ENCODE measurements at regions not wholly inside any gene's neighbourhood (a gene's known extent, or its start where the extent isn't known, plus 50 kb on each side); places are given as distances from the start of the nearest gene placed in this dataset.

GRCh38 chr10:31153161-31153560 is 121.5 kb upstream of the ZNF438 start:
- DNase-seq (ENCODE audit: low read depth), result no peak
- H3K4me3 ChIP-seq (ENCODE audit: control insufficient read depth, low read depth, low read length), result no peak overlapping the region
- TF ChIP-seq, protein P1, sequence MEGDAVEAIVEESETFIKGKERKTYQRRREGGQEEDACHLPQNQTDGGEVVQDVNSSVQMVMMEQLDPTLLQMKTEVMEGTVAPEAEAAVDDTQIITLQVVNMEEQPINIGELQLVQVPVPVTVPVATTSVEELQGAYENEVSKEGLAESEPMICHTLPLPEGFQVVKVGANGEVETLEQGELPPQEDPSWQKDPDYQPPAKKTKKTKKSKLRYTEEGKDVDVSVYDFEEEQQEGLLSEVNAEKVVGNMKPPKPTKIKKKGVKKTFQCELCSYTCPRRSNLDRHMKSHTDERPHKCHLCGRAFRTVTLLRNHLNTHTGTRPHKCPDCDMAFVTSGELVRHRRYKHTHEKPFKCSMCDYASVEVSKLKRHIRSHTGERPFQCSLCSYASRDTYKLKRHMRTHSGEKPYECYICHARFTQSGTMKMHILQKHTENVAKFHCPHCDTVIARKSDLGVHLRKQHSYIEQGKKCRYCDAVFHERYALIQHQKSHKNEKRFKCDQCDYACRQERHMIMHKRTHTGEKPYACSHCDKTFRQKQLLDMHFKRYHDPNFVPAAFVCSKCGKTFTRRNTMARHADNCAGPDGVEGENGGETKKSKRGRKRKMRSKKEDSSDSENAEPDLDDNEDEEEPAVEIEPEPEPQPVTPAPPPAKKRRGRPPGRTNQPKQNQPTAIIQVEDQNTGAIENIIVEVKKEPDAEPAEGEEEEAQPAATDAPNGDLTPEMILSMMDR (IDR thresholded peaks at IDR 0.05; ENCODE audit: control insufficient read depth, insufficient read depth, low read depth, low read length, missing control alignments), result no peak

GRCh38 chr10:31153692-31154091 is 122.0 kb upstream of the ZNF438 start:
- DNase-seq (ENCODE audit: low read depth), result no peak
- TF ChIP-seq, protein P1 (IDR thresholded peaks at IDR 0.05; ENCODE audit: control insufficient read depth, insufficient read depth, low read depth, low read length, missing control alignments), result no peak
- no peak overlapping the region for H3K4me3 ChIP-seq (ENCODE audit: control insufficient read depth, low read depth, low read length)

GRCh38 chr10:31154996-31155395 is 123.3 kb upstream of the ZNF438 start:
- no peak for DNase-seq (ENCODE audit: low read depth)
- TF ChIP-seq, protein P1 (IDR thresholded peaks at IDR 0.05; ENCODE audit: control insufficient read depth, insufficient read depth, low read depth, low read length, missing control alignments), result no peak
- H3K4me3 ChIP-seq (ENCODE audit: control insufficient read depth, low read depth, low read length), result no peak overlapping the region

GRCh38 chr10:31157123-31158010 is 125.7 kb upstream of the ZNF438 start:
- no peak for DNase-seq (ENCODE audit: low read depth)
- TF ChIP-seq, protein P1 (IDR thresholded peaks at IDR 0.05; ENCODE audit: control insufficient read depth, insufficient read depth, low read depth, low read length, missing control alignments), result no peak

GRCh38 chr10:31158011-31158658 is 126.5 kb upstream of the ZNF438 start:
- no peak overlapping the region for H3K4me3 ChIP-seq (ENCODE audit: control insufficient read depth, low read depth, low read length)
- TF ChIP-seq, protein P1 (IDR thresholded peaks at IDR 0.05; ENCODE audit: control insufficient read depth, insufficient read depth, low read depth, low read length, missing control alignments), result no peak
- DNase-seq (ENCODE audit: low read depth), result no peak

More at GRCh38 chr10:31157123-31158010, 125.7 kb upstream of the ZNF438 start:
- no peak overlapping the region for H3K4me3 ChIP-seq (ENCODE audit: control insufficient read depth, low read depth, low read length)

DNA sequence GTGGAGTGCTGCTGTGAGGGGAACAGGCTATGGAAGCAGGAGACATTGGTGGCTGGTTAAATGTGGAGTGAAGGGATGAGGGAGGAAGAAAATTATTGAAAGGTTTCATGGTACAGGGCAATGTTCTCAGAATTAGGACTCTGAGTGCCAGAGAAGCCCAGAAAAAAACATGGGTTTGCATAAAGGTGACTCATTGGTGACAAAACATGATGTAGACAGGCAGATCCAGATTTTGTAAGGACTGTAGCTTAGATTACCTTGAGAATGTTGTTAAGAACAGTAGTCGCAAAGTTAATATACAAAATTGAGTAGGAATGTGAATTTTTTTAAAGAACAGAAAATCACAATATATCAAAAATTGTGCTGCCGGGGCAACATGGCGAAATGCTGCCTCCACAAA is 134.9 kb upstream of the ZNF438 start:
- H3K4me3 ChIP-seq (ENCODE audit: control insufficient read depth, low read depth, low read length), result no peak overlapping the region
- no peak for DNase-seq (ENCODE audit: low read depth)
- TF ChIP-seq, protein P1 (IDR thresholded peaks at IDR 0.05; ENCODE audit: control insufficient read depth, insufficient read depth, low read depth, low read length, missing control alignments), result no peak
